ENCODE measurements at regions not wholly inside any gene's neighbourhood (a gene's known extent, or its start where the extent isn't known, plus 50 kb on each side); places are given as distances from the start of the nearest gene placed in this dataset.

- Histone ChIP-seq H3K9ac (ENCODE audit: low read length) (no peak overlapping the region), H3K4me3 (ENCODE audit: low read length) (no peak overlapping the region), H3K27ac (ENCODE audit: low read length) (no peak overlapping the region), H4K20me1 (ENCODE audit: insufficient read depth, low read length) (no peaks in the 10 kb centered on the region), H3K27me3 (ENCODE audit: low read depth, low read length) (no peaks in the 10 kb centered on the region), H3K36me3 (replicated peaks; ENCODE audit: low read depth, low read length) (no peaks in the 10 kb centered on the region), H2AFZ (ENCODE audit: low read depth, low read length) (no peak overlapping the region), H3K79me2 (ENCODE audit: low read length) (no peaks in the 10 kb centered on the region), H3K9me3 (ENCODE audit: insufficient read depth, low read length) (no peaks in the 10 kb centered on the region), H3K4me2 (ENCODE audit: low read length) (no peak overlapping the region), H3K4me1 (ENCODE audit: low read length) (peaks cover 2% of the 10 kb centered on the region; the same call in 1 of the 2 replicates)
- no peak for TF ChIP-seq EZH2phosphoT487 (IDR thresholded peaks at IDR 0.05; ENCODE audit: low read depth)
These were observed 53.9 kb upstream of the NPAP1 start for GRCh38 chr15:24621630-24622215.
